GM20000 (cell line): ENCODE measurements at regions not wholly inside any gene's neighbourhood (a gene's known extent, or its start where the extent isn't known, plus 50 kb on each side); places are given as distances from the start of the nearest gene placed in this dataset.

Source experiments
- DNase-seq: peaks from one replicate; pipeline ENCODE4 v3.0.0; 2012; ENCODE audit warnings: low spot score
- TF ChIP-seq, protein P1 (sequence below): IDR thresholded peaks from 2 replicates; pipeline ENCODE4 v1.5.1; 2012; ENCODE audit warnings: mild to moderate bottlenecking, control low read depth; ENCODE audit errors: extremely low read depth, missing control alignments

DNA sequence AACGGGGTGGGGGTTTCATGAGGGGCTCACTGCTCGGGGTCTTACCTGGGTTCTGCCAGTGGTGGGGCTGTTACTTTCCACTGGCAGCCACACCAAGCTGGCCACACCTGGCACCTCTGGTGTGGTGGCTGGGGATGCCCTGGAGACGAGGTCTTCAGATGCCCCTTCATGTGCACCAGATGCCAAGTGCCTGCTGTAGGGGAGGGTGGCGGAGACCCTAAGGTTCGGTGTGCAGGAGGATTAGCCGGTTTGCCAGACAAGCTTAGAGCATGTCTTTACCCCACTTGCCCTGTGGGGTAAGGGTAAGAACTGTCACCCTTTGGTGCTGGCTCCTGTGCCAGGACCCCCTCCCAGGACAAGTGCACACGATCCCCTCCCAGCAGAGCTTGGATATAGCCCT is 188.3 kb downstream of the TJP1 start:
- TF ChIP-seq, protein P1, sequence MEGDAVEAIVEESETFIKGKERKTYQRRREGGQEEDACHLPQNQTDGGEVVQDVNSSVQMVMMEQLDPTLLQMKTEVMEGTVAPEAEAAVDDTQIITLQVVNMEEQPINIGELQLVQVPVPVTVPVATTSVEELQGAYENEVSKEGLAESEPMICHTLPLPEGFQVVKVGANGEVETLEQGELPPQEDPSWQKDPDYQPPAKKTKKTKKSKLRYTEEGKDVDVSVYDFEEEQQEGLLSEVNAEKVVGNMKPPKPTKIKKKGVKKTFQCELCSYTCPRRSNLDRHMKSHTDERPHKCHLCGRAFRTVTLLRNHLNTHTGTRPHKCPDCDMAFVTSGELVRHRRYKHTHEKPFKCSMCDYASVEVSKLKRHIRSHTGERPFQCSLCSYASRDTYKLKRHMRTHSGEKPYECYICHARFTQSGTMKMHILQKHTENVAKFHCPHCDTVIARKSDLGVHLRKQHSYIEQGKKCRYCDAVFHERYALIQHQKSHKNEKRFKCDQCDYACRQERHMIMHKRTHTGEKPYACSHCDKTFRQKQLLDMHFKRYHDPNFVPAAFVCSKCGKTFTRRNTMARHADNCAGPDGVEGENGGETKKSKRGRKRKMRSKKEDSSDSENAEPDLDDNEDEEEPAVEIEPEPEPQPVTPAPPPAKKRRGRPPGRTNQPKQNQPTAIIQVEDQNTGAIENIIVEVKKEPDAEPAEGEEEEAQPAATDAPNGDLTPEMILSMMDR = no peak
- DNase-seq = no peak

DNA sequence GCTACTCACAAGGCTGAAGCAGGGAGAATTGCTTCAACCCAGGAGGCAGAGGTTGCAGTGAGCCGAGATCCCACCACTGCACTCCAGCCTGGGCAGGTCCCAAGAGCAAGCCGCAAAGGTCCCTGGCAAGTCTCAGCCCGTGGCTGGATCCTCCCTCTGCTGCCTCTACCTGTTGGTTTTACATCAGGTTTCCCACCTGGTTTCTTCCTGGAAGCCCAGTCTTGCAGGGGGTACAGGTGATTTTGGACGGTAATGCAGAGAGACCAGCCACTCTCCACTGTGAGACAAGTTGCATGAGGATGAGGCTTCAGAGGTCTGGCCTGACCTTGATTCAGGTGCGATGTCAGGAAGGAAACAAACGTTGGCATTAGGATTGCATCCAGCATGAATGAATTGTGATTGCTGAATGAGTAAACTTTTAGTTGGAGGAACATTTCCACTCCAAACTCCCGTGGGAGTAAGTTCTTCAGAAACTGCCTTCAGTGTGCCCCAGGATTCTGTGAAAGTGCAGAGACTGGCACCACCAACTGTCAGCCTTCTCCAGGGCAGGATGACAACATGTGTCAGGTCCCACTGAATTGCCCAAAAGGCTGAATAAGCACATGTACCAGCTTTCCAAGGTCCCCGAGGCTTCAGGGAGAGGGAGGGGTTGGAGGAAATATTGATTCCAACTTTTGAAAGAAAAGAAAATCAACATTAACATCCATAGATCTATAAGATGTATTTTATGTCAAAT is 189.4 kb downstream of the TJP1 start:
- TF ChIP-seq, protein P1 = no peak
- no peak for DNase-seq

DNA sequence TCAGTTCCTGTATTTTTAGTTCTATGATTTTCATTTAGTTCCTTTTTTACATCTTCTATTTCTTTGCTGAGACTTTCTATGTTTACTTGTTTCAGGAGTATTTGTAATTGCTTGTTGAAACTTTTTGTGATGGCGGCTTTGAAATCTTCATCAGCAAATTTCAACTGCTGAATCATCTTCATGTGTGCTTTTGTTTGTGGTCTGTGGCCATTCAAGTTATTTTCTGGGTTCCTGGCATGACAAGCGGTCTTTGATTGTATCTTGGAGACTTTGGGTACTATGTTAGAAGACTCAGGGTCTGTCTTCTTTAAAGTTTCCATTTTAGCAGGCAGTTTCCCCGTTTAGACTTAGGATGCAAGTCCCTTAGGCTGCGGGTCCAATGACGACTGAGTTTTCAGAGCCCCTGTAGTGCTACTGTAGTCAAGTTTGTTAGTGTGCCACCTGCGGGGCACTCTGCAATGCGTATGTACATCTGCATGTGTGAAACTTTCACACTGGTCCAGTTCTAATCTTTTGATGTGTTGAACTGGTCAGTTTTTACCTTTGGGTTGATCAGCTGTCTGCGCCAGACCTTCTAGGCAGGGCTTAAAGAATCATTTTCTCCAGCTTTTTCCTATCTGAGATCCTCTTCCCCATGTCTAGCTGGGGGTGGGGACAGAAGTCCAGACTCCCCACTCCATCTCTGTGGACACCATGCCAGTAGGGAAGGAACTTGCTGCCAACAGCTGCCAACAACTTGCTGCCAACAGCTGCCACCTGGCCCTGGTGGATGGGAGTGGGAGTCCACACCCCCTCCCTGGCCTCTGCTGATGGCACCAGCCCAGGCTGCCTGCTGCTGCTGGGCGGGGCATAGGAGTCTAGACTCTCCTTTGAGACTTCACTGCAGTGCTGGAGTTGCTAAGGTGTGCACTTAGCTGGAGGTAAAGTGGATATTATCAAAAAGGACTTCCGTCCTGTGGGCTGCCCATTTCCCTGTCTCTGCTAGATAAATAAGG is 190.9 kb downstream of the TJP1 start:
- TF ChIP-seq, protein P1 = no peak
- no peak for DNase-seq

DNA sequence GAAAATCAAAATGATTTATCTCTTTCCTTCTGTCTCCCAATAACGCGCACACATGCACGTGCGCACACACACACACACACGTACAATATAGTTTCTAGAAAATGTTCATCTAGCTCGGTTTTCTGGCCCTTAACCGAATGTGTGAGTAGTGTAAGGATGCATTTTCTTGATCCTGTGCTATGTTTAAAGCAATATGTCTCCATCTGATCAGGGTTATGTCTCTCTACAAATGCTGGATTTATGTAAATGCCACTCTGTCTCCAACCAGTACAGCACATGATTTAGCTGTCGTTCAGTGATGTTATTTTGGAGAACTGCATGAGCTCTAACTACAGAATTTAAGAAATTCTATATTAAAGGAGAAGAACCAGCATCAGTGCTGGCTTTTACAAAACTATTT is 198.0 kb downstream of the TJP1 start:
- TF ChIP-seq, protein P1 = no peak
- DNase-seq = no peak

GRCh38 chr15:29623116-29623639 is 199.1 kb downstream of the TJP1 start:
- TF ChIP-seq, protein P1 = no peak
- no peak for DNase-seq

DNA sequence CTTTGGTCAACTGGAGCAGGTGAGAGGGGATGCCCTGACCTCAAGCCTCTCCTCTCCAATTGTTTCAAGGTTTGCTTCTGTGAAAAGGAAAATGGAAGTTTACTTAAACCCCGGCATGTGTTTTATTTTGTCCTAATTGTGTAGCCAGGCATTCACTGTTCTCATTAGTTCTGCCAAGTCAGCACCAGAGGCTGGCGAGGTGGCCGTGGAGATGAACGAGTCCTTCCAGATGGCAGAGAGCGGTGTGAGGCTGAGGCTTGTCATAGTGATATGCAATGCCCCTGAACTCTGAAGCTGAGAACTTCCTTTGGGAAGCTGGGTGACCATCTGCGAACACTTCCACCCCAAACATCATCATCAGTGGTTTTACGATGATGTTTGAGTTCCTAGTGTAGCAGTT is 199.6 kb downstream of the TJP1 start:
- DNase-seq = no peak
- TF ChIP-seq, protein P1 = no peak

DNA sequence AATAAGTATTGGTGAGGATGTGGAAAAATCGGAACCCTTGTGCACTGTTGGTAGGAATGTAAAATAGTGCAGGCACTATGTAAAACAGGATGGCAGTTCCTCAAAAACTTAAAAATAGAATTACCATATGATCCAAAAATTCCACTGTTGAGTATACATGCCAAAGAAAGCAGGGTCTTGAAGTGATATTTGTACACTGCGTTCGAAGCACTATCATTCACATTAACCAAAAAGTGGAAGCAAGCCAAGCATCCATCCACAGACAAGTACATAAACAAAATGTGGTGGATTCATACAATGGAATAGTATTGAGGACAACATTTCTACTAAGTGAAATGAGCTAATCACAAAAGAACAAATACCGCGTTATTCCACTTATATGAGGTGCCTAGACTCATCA is 200.7 kb downstream of the TJP1 start:
- TF ChIP-seq, protein P1 = no peak
- DNase-seq = no peak
